Brain microvascular endothelial cell (primary cell): ENCODE measurements at regions not wholly inside any gene's neighbourhood (a gene's known extent, or its start where the extent isn't known, plus 50 kb on each side); places are given as distances from the start of the nearest gene placed in this dataset.

ENCODE experiments used
- DNase-seq: peaks from one replicate; pipeline ENCODE4 v3.0.0-alpha.2; 2020
- H3K27ac ChIP-seq: fragments of 250-450 bp; sonication (Bioruptor Pico); 2 replicates; pipeline ENCODE4 v1.5.1; 2020; ENCODE audit warnings: mild to moderate bottlenecking, moderate library complexity
- H3K27me3 ChIP-seq: fragments of 250-450 bp; sonication (Bioruptor Pico); replicated peaks from 2 replicates; pipeline ENCODE4 v1.5.1; 2020; ENCODE audit warnings: mild to moderate bottlenecking
- H3K36me3 ChIP-seq: fragments of 250-450 bp; sonication (Bioruptor Pico); replicated peaks from 2 replicates; pipeline ENCODE4 v1.5.1; 2020; ENCODE audit warnings: mild to moderate bottlenecking
- H3K4me3 ChIP-seq: 2 replicates; pipeline ENCODE4 v1.5.1; 2011; ENCODE audit warnings: low read depth, mild to moderate bottlenecking, control low read depth, low read length, moderate library complexity
- in situ Hi-C: cut with HindIII; loops from 2 replicates; pipeline ENCODE4 v1.10.0; 2017; ENCODE audit warnings: low sequenced_read_pairs, low pct_ligation_motif_present
- TF ChIP-seq, protein P1 (sequence below): IDR thresholded peaks from 2 replicates; pipeline ENCODE4 v1.5.1; 2011; ENCODE audit warnings: low read depth, mild to moderate bottlenecking, moderate library complexity, low read length, control low read depth, inconsistent platforms; ENCODE audit errors: missing control alignments

DNA sequence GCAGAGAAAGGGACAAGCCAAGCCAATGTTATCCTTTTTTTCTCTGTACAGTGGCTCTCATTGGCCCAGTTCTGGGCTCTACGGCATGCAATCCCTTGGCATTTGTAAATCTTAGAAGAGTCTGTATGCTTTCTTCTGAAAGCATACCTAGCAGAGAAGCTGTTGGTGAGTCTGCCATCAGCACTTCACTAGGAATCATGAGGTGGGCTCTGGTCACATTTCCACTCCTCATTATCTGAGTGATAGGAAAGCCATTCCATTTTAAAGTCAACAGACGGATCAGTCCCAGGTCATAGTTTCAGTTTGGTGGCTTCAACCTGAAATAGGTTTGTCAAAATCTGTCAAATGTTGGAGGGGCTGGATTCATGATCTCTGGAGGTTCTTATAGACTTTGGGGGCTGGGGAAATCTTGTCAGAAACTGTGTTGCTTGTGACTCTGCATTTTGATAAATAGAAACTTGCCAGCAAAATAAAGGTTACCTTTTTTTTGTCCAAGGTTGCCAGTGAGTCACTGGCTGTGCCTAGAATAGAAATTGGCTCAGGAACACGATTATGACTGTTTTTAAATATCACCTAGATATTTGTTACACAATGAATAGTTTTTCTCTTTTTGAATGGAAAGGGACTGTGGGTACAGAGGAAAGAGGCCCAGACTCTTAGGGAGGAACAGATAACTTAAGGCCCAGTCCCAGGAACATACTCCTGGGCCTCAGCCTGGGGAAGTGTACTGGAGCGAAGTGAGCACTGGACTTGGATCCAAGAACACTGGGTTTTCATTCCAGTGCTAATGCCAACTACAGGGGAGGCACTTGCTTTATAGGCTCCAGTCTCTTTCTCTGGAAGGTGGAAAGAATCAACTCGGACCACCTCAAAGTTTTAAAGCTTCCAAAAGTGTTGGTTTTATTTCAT, 183.1 kb downstream of the NMUR2 start:
- Histone ChIP-seq H3K27ac (no peak overlapping the region), H3K27me3 (no peaks in the 10 kb centered on the region), H3K4me3 (no peak overlapping the region), H3K36me3 (no peaks in the 10 kb centered on the region)
- no peak for DNase-seq
- in situ Hi-C loops, result no loop called here
- TF ChIP-seq, protein P1, sequence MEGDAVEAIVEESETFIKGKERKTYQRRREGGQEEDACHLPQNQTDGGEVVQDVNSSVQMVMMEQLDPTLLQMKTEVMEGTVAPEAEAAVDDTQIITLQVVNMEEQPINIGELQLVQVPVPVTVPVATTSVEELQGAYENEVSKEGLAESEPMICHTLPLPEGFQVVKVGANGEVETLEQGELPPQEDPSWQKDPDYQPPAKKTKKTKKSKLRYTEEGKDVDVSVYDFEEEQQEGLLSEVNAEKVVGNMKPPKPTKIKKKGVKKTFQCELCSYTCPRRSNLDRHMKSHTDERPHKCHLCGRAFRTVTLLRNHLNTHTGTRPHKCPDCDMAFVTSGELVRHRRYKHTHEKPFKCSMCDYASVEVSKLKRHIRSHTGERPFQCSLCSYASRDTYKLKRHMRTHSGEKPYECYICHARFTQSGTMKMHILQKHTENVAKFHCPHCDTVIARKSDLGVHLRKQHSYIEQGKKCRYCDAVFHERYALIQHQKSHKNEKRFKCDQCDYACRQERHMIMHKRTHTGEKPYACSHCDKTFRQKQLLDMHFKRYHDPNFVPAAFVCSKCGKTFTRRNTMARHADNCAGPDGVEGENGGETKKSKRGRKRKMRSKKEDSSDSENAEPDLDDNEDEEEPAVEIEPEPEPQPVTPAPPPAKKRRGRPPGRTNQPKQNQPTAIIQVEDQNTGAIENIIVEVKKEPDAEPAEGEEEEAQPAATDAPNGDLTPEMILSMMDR, result no peak

DNA sequence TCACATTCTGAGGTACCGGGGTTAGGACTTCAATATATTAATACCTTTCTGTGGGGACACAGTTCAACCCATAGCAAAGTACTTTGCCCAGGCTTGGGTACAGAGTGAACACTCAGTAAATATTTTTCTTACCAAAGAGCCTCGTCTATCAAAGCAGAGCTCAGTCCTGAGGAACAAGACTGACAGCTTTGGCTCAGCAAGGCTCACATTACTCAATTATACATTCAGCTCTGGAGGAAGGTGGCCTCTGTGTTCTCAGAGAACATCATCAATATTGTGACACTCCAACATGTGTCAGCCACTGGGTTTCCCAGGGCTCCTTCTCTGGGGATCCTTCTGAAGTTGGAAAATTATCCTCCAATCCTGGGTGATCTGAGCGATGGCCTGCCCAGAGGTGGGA, 186.4 kb downstream of the NMUR2 start:
- Histone ChIP-seq H3K27me3 (no peaks in the 10 kb centered on the region), H3K27ac (no peak overlapping the region), H3K4me3 (no peak overlapping the region), H3K36me3 (no peaks in the 10 kb centered on the region)
- TF ChIP-seq, protein P1, result no peak
- in situ Hi-C loops, result no loop called here
- no peak for DNase-seq

GRCh38 chr5:152205804-152206203, 199.3 kb downstream of the NMUR2 start:
- DNase-seq, result no peak
- H3K27me3 ChIP-seq, result no peaks in the 10 kb centered on the region

GRCh38 chr5:152202321-152202720, 202.8 kb downstream of the NMUR2 start:
- DNase-seq, result no peak
- H3K27me3 ChIP-seq, result no peaks in the 10 kb centered on the region
- no peak overlapping the region for H3K27ac ChIP-seq
- in situ Hi-C loops, result no loop called here
- TF ChIP-seq, protein P1, result no peak
- no peaks in the 10 kb centered on the region for H3K36me3 ChIP-seq
- no peak overlapping the region for H3K4me3 ChIP-seq

More at GRCh38 chr5:152205804-152206203, 199.3 kb downstream of the NMUR2 start:
- H3K4me3 ChIP-seq, result no peak overlapping the region
- H3K27ac ChIP-seq, result no peak overlapping the region
- in situ Hi-C loops, result no loop called here
- TF ChIP-seq, protein P1, result no peak
- H3K36me3 ChIP-seq, result no peaks in the 10 kb centered on the region

GRCh38 chr5:152193391-152194107, 211.5 kb downstream of the NMUR2 start:
- Histone ChIP-seq H3K4me3 (no peak overlapping the region), H3K27me3 (no peaks in the 10 kb centered on the region), H3K36me3 (no peaks in the 10 kb centered on the region), H3K27ac (no peak overlapping the region)
- DNase-seq, result no peak
- TF ChIP-seq, protein P1, result no peak
- in situ Hi-C loops, result no loop called here
